Naive thymus-derived CD8-positive, alpha-beta T cell (primary cell): ENCODE measurements at regions not wholly inside any gene's neighbourhood (a gene's known extent, or its start where the extent isn't known, plus 50 kb on each side); places are given as distances from the start of the nearest gene placed in this dataset.

Source experiments
- ATAC-seq, 2 donors: fragments of 150-1000 bp; cut with Tn5 transposase in 1 of 2; sonication (Bioruptor Pico), chemical (Tn5 transposase) in 1 of 2; 1 replicate in 1 of 2; 2 replicates in 1 of 2; pipeline ENCODE4 v1.10.0; 2021; ENCODE audit warnings: mild to moderate bottlenecking in 2 of 2, moderate library complexity in 2 of 2
- POLR2A ChIA-PET: fragments of 350-600 bp; sonication (Branson Sonifier 250); formaldehyde crosslinking; loops from one replicate; lab custom pipeline; 2021; ENCODE audit warnings: antibody characterized with exemption; lab: Charles Lee
- DNase-seq, 10 donors: peaks; one replicate each; pipeline versions ENCODE4 v3.0.0 to v3.0.0-alpha.2; 2020 to 2022
- H3K27ac Mint-ChIP-seq, 10 donors: one replicate each; pipeline ENCODE4 v1.8.0; 2020 to 2022; ENCODE audit warnings: mild to moderate bottlenecking in 10 of 10, mixed read lengths in 10 of 10, moderate library complexity in 4 of 10, inconsistent platforms in 1 of 10
- H3K27me3 Mint-ChIP-seq, 5 donors: one replicate each; pipeline ENCODE4 v1.8.0; 2021 to 2022; ENCODE audit warnings: mixed read lengths in 5 of 5
- H3K36me3 Mint-ChIP-seq, 3 donors: one replicate each; pipeline ENCODE4 v1.8.0; 2020 to 2022; ENCODE audit warnings: mixed read lengths in 3 of 3, mild to moderate bottlenecking in 2 of 3, inconsistent platforms in 1 of 3
- H3K4me1 Mint-ChIP-seq, 4 donors: one replicate each; pipeline ENCODE4 v1.8.0; 2021 to 2022; ENCODE audit warnings: mixed read lengths in 4 of 4
- H3K4me3 Mint-ChIP-seq, 10 donors: one replicate each; pipeline ENCODE4 v1.8.0; 2020 to 2022; ENCODE audit warnings: mild to moderate bottlenecking in 10 of 10, mixed read lengths in 10 of 10, moderate library complexity in 6 of 10, inconsistent platforms in 1 of 10
- H3K9me3 Mint-ChIP-seq, 9 donors: one replicate each; pipeline ENCODE4 v1.8.0; 2020 to 2022; ENCODE audit warnings: mixed read lengths in 9 of 9, mild to moderate bottlenecking in 3 of 9, inconsistent platforms in 1 of 9, moderate library complexity in 1 of 9

GRCh38 chr20:20827992-20828597 lies 115.7 kb upstream of the RALGAPA2 start:
- H3K4me3 Mint-ChIP-seq: no peak overlapping the region
- peaks cover 0 to 7% (median 0%) of the 10 kb centered on the region in 9 donors for H3K9me3 Mint-ChIP-seq
- no peaks in the 10 kb centered on the region for H3K36me3 Mint-ChIP-seq
- peaks cover 0 to 2% (median 2%) of the 10 kb centered on the region in 4 donors for H3K4me1 Mint-ChIP-seq
- no peak for DNase-seq
- H3K27me3 Mint-ChIP-seq: peaks cover 9 to 44% (median 20%) of the 10 kb centered on the region in 5 donors
- no peak for ATAC-seq
- POLR2A ChIA-PET: no interaction called here
- H3K27ac Mint-ChIP-seq: no peak overlapping the region

GRCh38 chr20:20824924-20825584 lies 112.6 kb upstream of the RALGAPA2 start:
- ATAC-seq (no peak), DNase-seq (peak; percentile 1 to 71 (median 42))
- H3K4me1 Mint-ChIP-seq: peaks cover 0 to 2% (median 2%) of the 10 kb centered on the region in 4 donors
- POLR2A ChIA-PET: no interaction called here
- H3K36me3 Mint-ChIP-seq: no peaks in the 10 kb centered on the region
- H3K27ac Mint-ChIP-seq: no peak overlapping the region
- peaks cover 12 to 39% (median 20%) of the 10 kb centered on the region in 5 donors for H3K27me3 Mint-ChIP-seq
- no peaks in the 10 kb centered on the region for H3K9me3 Mint-ChIP-seq
- no peak overlapping the region for H3K4me3 Mint-ChIP-seq

GRCh38 chr20:20823476-20823881 lies 111.0 kb upstream of the RALGAPA2 start:
- Mint-ChIP-seq H3K27ac (no peak overlapping the region), H3K4me3 (no peak overlapping the region), H3K9me3 (no peaks in the 10 kb centered on the region), H3K27me3 (peaks cover 12 to 41% (median 20%) of the 10 kb centered on the region in 5 donors), H3K36me3 (no peaks in the 10 kb centered on the region), H3K4me1 (peaks cover 0 to 2% (median 2%) of the 10 kb centered on the region in 4 donors)
- no peak for ATAC-seq
- POLR2A ChIA-PET: no interaction called here
- DNase-seq: no peak

GRCh38 chr20:20821484-20822260 lies 109.2 kb upstream of the RALGAPA2 start:
- H3K4me3 Mint-ChIP-seq: no peak overlapping the region
- ATAC-seq (no peak), DNase-seq (no peak)
- no peaks in the 10 kb centered on the region for H3K9me3 Mint-ChIP-seq
- H3K27ac Mint-ChIP-seq: no peak overlapping the region
- peaks cover 8 to 44% (median 16%) of the 10 kb centered on the region in 5 donors for H3K27me3 Mint-ChIP-seq
- POLR2A ChIA-PET: no interaction called here
- H3K36me3 Mint-ChIP-seq: no peaks in the 10 kb centered on the region
- peaks cover 0 to 2% (median 2%) of the 10 kb centered on the region in 4 donors for H3K4me1 Mint-ChIP-seq

- ATAC-seq: no peak
- Mint-ChIP-seq H3K27ac (peak overlapping the region in 1 of 10 donors; percentile 37), H3K9me3 (no peaks in the 10 kb centered on the region), H3K4me3 (no peak overlapping the region), H3K27me3 (peaks cover 1 to 36% (median 14%) of the 10 kb centered on the region in 5 donors), H3K4me1 (peaks cover 0 to 2% (median 2%) of the 10 kb centered on the region in 4 donors), H3K36me3 (no peaks in the 10 kb centered on the region)
- no peak for DNase-seq
- POLR2A ChIA-PET: no interaction called here
Observed at GRCh38 chr20:20820785-20821483, 108.5 kb upstream of the RALGAPA2 start.

GRCh38 chr20:20820104-20820503 lies 107.7 kb upstream of the RALGAPA2 start:
- H3K27ac Mint-ChIP-seq: no peak overlapping the region
- no peaks in the 10 kb centered on the region for H3K9me3 Mint-ChIP-seq
- H3K4me1 Mint-ChIP-seq: peaks cover 0 to 2% (median 2%) of the 10 kb centered on the region in 4 donors
- DNase-seq (no peak), ATAC-seq (no peak)
- no peak overlapping the region for H3K4me3 Mint-ChIP-seq
- POLR2A ChIA-PET: no interaction called here
- H3K36me3 Mint-ChIP-seq: no peaks in the 10 kb centered on the region
- peaks cover 1 to 34% (median 14%) of the 10 kb centered on the region in 5 donors for H3K27me3 Mint-ChIP-seq

GRCh38 chr20:20816969-20817755 lies 104.7 kb upstream of the RALGAPA2 start:
- Mint-ChIP-seq H3K9me3 (no peaks in the 10 kb centered on the region), H3K27ac (no peak overlapping the region), H3K4me3 (no peak overlapping the region), H3K27me3 (peaks cover 2 to 29% (median 8%) of the 10 kb centered on the region in 5 donors), H3K4me1 (no peaks in the 10 kb centered on the region), H3K36me3 (no peaks in the 10 kb centered on the region)
- DNase-seq (no peak), ATAC-seq (no peak)
- POLR2A ChIA-PET: no interaction called here

- H3K27me3 Mint-ChIP-seq: peaks cover 2 to 36% (median 11%) of the 10 kb centered on the region in 5 donors
- ATAC-seq (no peak), DNase-seq (no peak)
- no peaks in the 10 kb centered on the region for H3K9me3 Mint-ChIP-seq
- H3K36me3 Mint-ChIP-seq: no peaks in the 10 kb centered on the region
- POLR2A ChIA-PET: no interaction called here
- H3K4me1 Mint-ChIP-seq: no peaks in the 10 kb centered on the region
- no peak overlapping the region for H3K4me3 Mint-ChIP-seq
- no peak overlapping the region for H3K27ac Mint-ChIP-seq
Observed at GRCh38 chr20:20815711-20816455, 103.4 kb upstream of the RALGAPA2 start.

- Mint-ChIP-seq H3K9me3 (no peaks in the 10 kb centered on the region), H3K4me1 (no peaks in the 10 kb centered on the region), H3K27ac (no peak overlapping the region), H3K4me3 (no peak overlapping the region), H3K36me3 (no peaks in the 10 kb centered on the region), H3K27me3 (peaks cover 1 to 25% (median 6%) of the 10 kb centered on the region in 5 donors)
- DNase-seq (no peak), ATAC-seq (no peak)
- POLR2A ChIA-PET: no interaction called here
Observed at GRCh38 chr20:20814685-20815084, 102.2 kb upstream of the RALGAPA2 start.

GRCh38 chr20:20812136-20812535 lies 99.7 kb upstream of the RALGAPA2 start:
- Mint-ChIP-seq H3K27ac (no peak overlapping the region), H3K4me3 (no peak overlapping the region), H3K36me3 (no peaks in the 10 kb centered on the region), H3K4me1 (no peaks in the 10 kb centered on the region), H3K27me3 (peaks cover 2 to 18% (median 8%) of the 10 kb centered on the region in 5 donors), H3K9me3 (no peaks in the 10 kb centered on the region)
- no peak for DNase-seq
- ATAC-seq: no peak
- POLR2A ChIA-PET: no interaction called here

- POLR2A ChIA-PET: no interaction called here
- H3K4me3 Mint-ChIP-seq: no peak overlapping the region
- H3K36me3 Mint-ChIP-seq: no peaks in the 10 kb centered on the region
- no peak overlapping the region for H3K27ac Mint-ChIP-seq
- no peak for ATAC-seq
- no peaks in the 10 kb centered on the region for H3K9me3 Mint-ChIP-seq
- DNase-seq: no peak
- peaks cover 7 to 23% (median 12%) of the 10 kb centered on the region in 5 donors for H3K27me3 Mint-ChIP-seq
- no peaks in the 10 kb centered on the region for H3K4me1 Mint-ChIP-seq
Observed at GRCh38 chr20:20808016-20808415, 95.6 kb upstream of the RALGAPA2 start.
